Thyroid gland (tissue), 4 donors: ENCODE measurements at regions not wholly inside any gene's neighbourhood (a gene's known extent, or its start where the extent isn't known, plus 50 kb on each side); places are given as distances from the start of the nearest gene placed in this dataset.

ENCODE experiments used
- CTCF ChIP-seq, 6 experiments: fragments of 200-600 bp in 3 of 6; fragments of 450-650 bp in 3 of 6; sonication (generic) in 3 of 6; IDR thresholded peaks; one replicate each; pipeline ENCODE4 v1.5.1; 2016 to 2019; ENCODE audit warnings: antibody characterized with exemption in 6 of 6, mild to moderate bottlenecking in 2 of 6, inconsistent platforms in 1 of 6, moderate library complexity in 1 of 6
- POLR2A ChIP-seq, 2 donors: fragments of 450-650 bp; IDR thresholded peaks; one replicate each; pipeline ENCODE4 v1.6.1; 2017; ENCODE audit warnings: antibody characterized with exemption in 2 of 2, mild to moderate bottlenecking in 2 of 2, moderate library complexity in 1 of 2

GRCh38 chr6:21295506-21296240, 297.9 kb upstream of the SOX4 start:
- no peak for TF ChIP-seq POLR2A (IDR thresholded peaks at IDR 0.05)
- TF ChIP-seq CTCF (IDR thresholded peaks at IDR 0.05): no peak
